HS-27A (cell line): ENCODE measurements at regions not wholly inside any gene's neighbourhood (a gene's known extent, or its start where the extent isn't known, plus 50 kb on each side); places are given as distances from the start of the nearest gene placed in this dataset.

ENCODE experiments used
- DNase-seq: peaks from one replicate; pipeline ENCODE4 v3.0.0-alpha.2; 2012; ENCODE audit warnings: low read depth, missing footprints

DNA sequence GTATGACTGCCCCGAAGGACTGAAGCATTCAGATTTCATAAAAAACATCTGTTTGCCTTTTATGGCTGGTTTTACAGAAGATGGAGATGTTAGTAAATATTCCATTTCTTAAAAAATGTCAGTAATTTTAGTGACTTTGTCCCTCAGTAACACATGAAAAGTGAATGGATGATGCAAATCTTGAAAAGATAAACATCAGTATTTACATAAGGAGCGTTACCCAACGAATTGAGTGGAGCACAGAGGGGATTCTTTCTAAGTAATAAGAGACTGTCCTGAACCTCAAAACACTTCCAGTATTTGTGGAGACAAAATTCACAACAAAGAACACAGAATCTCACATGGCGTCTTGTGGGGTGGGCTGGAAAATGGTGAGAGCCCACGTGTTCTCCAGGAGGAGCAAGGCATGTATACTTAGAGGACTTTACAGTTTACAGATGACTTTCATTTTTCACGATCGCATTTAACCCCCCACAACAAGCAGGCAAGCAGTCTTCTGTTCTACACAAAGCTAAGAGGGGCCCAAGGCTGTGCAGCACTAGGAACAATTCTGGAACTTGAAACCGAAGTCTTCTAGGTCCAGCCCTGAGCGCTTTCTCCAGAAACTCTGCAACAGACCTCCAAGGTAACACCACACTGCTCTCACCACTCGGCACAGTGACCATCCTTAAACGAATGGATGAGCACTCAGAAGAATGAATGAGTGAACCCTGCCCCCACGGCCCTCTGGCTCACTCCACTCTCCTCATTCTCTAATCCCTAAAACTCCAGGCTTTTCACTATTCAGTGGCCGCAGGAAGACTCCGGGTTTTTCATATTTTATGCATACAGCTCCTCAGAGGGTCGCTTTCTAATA, 709.8 kb downstream of the UQCRFS1 start:
- no peak for DNase-seq

DNA sequence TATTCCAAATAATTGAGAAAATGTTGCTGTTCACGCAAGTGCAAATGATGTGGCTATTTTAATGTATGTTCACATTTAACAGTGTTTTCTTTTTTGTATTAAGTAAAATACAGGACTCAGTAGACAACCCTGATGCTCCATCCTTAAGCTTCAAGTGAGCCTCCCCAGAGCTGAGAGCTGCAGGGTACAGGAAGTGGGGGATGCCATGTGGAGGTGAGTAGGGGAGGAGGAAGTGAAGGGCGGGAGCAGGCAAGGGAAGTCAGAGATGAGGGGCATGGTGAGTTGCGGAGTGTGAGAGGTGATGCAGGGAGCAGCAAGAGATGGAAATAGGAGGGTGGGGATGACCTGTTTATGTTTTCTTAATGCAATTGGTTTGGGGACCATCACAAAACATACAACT, 711.0 kb downstream of the UQCRFS1 start:
- DNase-seq = no peak

DNA sequence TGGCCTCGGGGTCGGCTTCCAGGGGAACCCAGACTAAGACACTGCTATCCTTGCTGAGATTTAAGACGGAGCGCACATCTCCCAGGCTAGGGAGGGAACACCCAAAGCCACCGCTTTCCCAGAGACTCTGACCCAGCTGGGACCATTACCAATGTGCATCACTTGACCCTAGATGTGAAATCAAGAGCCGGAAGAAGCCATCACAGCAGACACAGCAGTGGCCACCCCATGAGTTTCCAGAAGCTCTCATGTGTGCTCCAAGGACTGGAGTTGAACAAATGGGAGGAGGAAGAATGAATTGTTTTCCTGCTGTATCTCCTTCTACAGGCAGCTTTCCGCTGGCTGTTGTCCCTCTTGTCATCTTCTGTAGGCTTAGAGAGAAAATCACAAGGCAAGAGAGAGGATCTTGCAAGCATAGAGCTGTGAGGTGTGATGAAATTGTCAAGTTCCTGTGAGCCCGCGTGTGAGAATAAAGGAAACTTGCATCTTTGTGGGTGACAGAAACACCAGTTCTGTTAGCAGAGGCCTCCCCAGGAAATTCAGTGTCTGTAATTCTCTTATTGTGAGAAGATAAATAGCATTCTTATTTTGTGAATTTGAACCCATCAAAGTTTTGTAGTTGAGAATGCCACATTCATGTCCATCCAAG, 711.8 kb downstream of the UQCRFS1 start:
- DNase-seq = no peak

DNA sequence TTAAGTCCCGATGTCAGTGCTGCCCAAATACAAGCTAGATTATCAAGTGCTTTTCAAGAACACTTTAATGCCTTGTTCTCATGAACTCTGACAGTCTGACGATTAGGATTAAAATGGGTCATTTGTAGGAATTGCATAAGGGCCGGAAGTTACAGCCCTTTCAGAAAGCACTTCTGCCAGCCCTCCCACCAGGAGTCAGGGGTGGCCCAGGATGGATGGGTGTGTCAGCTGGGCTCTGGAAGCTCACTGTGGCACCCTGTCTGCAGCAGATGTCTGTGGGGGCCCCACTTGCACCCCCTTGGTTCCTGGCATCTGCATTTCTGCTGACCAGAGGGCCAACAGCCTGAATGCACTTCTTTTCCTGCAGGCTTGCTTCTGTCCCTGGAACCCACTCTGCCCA, 712.7 kb downstream of the UQCRFS1 start:
- DNase-seq = no peak

DNA sequence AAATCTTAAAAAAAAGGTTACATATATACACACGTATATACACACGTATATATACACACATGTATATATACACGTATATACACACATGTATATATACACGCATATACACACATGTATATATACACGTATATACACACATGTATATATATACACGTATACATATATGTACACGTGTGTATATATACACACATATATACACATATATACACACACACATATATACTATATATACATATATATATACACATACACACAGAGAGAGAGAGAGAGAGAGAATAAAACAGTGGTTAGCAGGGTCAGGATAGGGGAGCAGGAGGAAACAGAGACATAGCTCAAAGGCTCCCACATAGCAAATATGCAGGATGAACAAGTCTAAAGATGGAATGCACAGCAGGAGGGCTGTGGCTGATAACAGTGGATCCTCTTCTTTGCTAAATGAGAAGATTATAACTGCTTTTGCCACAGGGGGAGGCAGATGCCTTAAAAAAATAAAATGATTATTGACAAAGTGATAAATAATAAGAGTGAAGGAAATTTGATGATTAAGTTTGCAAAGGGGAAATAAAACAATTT, 714.5 kb downstream of the UQCRFS1 start:
- DNase-seq = no peak

DNA sequence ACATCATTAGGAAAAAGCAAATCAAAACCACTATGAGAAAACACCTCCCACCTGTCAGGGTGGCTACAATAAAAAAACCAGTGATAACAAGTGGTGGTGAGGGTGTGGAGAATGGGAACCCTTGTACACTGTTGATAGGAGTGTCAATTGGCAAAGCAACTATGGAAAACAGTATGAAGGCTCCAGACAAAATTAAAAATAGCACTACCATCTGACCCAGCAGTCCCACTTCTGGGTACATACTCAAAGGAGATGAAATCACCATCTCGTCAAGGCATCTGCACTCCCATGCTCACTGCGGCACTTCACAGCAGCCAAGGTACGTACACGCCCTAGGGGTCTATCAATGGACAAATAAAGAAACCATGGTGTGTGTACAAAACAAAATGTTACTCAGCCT, 715.1 kb downstream of the UQCRFS1 start:
- DNase-seq = no peak

DNA sequence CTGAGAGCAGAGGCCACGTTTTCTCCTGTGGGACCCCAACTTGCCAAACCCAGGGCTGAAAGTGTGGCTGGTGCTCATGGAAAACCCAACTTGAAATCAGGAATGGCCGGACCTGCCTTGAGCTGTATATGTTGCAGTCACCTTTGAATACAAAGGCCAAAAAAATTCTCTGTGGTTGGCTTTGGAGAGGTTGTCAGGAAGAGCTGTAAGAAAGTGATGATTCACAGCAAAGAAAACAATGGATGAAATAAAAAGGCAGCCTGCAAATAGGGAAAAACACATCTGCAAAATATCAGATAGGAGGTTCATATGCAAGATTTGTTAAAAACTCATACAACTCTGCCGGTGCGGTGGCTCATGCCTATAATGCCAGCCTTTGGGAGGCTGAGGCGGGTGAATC, 715.8 kb downstream of the UQCRFS1 start:
- no peak for DNase-seq

DNA sequence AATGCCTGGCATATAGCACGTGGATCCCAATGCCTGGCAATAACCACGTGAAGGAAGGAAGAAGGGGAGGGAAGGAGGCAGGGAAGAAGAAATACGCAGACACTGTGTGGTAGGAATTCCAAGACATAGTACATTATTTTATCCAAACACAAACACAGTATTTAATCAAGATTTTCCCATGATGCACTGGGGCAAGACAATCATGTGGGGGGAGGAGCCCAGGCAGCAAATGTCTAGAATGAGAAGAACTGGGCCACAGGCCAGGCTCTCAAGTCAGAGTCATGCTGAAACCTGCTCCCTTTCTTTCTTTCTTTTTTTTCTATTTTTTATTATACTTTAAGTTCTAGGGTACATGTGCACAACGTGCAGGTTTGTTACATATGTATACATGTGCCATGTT, 717.9 kb downstream of the UQCRFS1 start:
- no peak for DNase-seq

DNA sequence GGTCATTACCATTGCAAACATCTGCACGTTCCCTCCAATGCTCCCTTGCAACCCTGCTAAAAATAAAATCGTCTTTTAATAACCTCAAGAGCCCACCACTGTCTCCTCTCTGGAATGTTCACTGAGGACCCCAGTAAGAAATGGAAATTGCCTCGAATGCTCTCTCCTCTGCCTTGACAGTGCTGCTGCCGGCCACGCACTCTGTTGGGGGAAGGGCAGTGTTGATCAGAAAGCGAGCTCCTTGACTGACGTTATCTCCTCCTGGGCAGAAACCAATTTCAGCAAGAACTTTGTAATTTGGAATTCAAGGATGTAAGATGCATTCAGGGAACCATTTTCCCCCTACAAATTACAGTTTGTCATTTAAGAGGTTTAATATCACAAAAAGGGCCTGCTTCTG, 718.5 kb downstream of the UQCRFS1 start:
- DNase-seq = no peak

DNA sequence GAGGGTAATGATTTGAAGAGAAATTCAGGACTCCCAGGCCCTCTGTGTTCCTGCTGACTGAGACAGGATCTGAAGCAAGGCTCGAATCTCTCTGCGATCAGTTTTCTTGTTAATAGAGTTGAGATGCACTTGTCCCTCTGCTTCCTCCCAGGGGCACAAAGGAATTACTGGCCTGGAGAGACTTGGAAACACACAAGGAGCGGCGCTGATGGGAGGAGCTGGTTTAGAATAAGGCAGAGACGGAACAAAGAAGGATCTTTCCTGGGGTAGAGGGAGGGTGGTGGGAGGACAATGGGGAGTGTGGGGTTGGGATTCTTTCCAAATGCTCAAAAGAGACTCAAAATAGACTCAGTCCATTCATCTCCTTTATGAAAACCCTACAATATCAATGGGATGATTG, 719.1 kb downstream of the UQCRFS1 start:
- DNase-seq = no peak

DNA sequence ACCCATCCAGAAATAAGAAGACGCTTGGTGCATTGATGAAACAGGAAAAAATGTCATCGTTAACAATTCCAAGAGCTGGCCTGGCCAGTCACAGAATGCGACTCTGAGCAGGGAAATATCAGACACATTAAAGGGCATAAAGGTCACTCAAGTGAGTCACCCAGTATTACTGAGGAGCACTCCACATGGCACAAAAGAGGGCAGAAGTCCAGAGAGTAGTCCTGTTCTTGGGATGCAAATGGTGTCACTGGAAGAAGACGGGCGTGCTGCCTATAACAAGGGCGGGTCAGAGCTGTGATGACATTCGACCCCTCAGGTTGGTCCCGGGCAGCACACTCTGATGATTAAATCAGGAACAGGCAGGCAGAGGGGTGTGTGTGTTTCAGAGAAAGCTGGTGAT, 720.3 kb downstream of the UQCRFS1 start:
- DNase-seq = no peak

DNA sequence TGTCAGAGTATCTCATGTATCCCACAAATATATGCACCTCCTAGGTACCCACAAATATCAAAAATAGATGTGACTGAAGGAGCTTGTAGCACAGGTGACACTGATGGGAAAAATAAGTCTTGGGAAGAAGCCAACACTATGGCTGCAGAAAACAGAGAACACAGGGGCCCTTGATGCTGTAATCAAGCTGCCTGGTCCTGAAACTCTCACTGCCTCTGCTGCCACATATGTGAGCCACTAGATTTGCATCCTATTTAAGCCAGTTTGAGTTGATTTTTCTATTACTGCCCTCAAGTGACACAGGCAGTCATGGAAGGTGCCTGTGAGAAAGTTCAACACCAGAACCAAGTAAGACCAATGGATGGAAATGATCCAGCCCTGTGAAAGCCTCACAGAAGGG, 720.8 kb downstream of the UQCRFS1 start:
- DNase-seq = no peak

DNA sequence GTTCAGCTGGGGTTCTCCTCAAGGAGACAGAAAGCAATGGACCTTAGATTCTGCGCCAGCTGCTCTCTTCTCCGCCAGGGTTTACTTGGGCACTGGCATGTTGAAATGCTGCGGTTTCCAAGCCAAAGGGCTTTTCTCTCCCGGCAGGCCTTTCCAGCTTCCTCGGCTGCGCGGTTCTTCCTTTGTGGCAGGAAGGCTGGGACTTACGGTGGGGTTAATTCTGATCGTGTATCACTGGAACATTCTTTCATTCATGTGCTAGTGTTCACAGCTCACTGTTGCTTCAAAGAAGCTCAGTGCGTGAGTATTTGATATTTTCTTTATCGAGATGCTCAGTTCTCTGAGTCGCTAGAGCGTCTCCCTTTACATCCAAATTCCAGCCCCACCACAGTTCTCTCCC, 723.2 kb downstream of the UQCRFS1 start:
- DNase-seq = no peak

DNA sequence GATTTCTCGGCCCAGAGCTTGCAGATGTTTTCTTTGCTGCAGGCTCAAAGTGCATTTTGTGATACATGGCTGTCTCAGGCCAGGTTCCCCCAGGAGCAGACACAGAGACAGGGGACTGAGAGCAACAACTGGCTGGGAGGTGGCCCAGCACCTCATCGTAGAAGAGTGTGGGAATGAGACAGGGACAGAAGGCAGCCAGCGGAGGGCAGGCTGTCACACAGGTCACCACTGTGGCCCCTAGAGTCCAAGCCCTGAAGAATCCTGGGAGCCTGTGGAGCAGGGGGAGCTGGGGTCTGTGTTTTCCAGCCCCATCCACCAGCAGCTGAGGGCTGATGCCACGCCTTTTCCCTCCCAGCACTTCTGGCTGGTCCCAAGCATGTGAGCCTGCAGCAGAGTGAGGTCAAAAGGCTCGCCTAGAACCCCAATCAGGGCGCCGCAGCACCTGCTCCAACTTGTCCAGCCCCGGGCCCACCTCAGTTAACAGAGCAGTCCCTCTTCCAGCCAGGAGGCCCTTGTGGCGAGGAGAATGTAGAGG, 723.8 kb downstream of the UQCRFS1 start:
- no peak for DNase-seq

DNA sequence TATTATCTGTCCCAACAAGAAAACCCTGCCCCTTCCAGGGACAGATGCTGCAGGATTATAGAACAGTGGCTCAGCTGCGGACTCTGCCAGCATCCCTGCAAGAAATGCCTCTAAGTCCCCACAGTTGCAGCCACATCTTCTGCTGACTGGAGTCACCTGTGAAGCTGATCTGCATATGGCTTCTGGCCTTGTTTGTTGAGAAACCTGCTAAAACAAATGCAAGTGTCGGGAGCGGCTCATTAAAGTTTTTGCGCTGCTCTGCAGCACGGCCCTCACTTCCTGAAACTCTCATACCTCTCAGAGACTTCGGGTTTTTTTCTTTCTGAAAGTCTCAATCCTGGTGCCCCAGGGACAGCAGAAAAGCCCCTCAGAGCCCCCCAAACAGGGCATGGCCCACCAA, 725.0 kb downstream of the UQCRFS1 start:
- DNase-seq = no peak

DNA sequence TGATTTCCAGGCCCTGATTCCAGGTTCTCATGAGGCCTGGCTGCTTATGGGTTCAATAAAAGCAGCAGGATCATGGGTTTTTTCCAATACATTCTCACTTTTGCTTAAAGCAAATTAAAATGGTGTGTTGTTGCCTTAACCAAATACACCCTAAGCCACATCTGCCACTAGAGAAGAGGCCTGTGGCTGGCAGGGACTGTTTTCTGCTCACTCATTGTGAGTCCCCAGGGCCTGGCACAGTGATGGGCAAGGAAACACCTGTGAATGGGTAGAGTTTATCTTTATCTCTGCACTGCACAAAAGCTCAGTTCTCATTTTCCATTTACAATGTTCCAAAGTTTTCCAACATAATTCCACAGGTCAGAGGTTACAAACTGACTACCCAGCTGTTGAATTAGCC, 726.0 kb downstream of the UQCRFS1 start:
- no peak for DNase-seq

DNA sequence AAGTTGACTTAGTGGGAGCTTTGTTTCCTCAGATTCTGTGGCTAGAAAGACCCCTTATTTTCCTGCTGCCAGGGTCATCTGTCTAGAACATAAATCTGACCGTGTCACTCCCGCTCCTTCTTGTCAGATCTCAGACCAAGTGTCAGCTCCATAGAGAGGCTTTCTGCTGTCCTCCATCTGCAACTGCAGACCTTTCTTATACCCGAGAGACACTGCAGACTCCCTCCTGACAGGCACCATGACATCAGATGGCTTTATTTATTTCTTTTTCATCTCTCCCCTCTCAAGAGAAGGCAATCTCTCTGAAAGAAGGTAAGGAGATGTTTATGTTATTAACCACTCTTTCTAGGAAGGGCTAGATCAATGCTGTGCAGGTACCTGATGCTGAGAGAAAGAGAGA, 726.5 kb downstream of the UQCRFS1 start:
- no peak for DNase-seq

DNA sequence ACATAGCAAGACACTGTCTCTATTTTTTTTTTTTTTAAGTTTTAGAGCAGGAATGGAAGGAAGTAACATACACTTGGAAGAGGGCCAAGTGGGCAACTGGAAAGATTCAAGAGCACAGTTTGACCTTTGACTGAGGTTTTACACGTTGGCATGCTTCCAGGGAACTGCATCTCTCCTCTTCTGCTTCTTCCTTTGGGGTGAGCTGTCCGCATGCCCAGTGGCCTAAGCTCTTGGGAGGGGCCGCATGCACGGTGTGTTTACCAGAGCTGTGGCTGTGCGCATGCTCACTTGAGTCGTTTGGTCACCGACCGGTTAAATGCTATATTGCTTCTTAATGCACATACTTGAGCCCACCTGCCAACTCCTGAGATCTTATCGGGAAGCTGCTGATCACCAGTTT, 727.7 kb downstream of the UQCRFS1 start:
- no peak for DNase-seq

DNA sequence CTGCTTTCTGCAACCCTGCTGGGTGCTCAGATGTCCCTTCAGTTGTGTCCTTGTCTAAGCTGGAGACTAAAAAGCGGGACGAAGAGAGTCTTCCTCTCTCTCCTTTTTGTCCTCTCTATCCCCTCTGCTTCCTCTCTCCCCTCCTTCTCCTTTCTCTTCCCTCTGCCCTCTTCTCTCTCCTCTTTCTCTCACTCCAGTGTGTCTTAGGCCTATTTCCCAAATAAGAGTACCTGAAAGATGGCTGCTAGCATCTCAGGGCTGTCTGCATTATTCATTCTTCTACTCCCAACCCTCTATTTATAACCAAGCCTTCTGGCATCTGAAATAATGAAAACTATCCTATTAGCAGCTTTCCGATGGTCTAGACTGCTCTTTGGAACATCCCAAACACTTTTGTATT, 729.8 kb downstream of the UQCRFS1 start:
- no peak for DNase-seq

DNA sequence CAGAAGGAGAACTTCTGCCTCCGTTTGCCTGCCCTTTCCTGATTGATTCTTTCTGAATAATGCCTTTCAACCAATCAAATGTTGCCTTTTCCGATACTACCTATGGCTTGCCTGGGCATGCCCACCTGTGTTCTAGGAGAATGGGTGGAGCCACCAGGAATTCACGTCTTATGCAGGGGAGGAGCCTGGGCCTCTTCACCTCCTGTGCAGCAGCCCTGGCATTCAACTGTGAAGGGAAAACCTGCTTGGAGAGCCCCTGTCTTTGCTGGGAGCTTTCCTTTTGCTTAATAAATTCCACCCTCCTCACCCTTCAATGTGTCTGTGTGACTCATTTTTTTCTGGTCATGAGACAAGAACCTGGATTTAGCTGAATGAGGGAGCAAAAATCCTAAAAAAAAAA, 730.7 kb downstream of the UQCRFS1 start:
- DNase-seq = no peak

DNA sequence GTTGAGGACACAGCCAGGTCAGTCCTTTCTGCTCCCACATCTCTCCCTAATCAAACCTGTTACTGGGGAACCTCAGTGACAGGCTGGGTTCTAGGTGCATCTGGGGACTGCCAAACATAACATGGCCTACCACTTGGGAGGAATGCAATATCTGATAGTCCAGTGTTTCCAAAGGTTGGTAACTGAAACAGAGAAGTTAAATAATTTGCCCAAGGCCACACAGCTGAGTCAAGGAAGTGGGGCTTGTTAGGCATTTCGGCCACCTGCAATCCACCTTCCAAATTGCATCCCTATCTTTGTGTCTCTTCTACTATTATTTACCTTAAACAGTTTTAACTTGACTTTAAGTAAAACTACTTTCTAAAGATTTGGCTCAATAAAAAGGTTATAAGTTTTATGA, 731.3 kb downstream of the UQCRFS1 start:
- no peak for DNase-seq

DNA sequence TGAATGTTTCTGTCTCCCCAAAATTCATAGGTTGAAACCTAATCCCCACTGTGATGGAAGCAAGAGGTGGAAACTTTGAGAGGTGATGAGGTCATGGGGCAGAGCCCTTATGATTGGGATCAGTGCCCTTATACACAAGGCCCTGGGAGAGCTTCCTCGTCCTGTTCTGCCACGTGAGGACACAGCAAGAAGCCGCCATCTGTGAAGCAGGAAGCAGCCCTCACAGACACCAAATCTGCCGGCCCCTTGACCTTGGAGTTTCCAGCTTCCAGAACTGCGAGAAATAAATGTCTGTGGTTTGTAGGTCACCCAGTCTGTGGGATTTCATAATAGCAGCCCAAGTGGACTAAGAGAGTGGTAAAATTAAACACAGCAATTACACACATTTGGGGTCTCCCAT, 737.4 kb downstream of the UQCRFS1 start:
- no peak for DNase-seq

DNA sequence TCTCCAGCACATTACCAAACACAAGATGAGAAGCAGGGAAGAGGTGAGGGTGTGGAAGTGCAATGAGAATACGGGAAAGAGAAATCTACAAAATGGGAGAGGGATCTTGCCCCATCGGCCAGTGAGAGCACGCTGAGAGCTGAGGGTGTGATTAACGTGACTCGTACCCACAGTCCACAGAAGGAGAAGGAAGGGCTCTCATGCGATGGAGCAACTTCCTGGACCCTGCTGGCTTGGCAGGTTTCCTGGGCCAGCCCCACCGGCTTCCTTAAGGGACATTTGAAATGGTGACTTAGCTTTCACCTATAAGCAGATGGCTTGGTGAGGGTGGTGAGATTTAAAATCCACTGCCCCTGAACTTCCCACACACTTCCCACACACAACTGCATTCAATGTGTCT, 740.1 kb downstream of the UQCRFS1 start:
- no peak for DNase-seq
